ENCODE measurements at regions not wholly inside any gene's neighbourhood (a gene's known extent, or its start where the extent isn't known, plus 50 kb on each side); places are given as distances from the start of the nearest gene placed in this dataset.
"Not testable (repeated sequence)": the region's sequence is repeated elsewhere in the genome, so short reads cannot be mapped to it uniquely, and the experiment has no call there.

DNA sequence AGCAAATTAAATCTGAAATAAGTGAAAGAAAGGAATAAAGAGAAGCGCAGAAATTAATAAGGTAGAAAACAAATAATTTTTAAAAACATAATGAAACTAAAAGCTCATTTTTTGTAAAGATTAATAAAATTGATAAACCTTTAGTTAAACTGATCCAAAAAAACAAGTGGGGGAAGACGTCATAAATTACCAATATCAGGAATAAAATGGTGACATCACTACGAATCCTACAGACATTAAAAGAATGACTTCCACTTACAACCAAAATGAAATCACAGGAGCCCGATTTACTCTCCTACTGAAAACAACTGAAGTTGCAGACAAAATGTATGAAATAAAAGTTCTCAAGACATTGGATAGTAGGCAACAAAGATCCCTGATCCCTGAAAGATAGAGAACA lies 68.1 kb upstream of the IFFO2 start:
- DNase-seq = no peak

DNA sequence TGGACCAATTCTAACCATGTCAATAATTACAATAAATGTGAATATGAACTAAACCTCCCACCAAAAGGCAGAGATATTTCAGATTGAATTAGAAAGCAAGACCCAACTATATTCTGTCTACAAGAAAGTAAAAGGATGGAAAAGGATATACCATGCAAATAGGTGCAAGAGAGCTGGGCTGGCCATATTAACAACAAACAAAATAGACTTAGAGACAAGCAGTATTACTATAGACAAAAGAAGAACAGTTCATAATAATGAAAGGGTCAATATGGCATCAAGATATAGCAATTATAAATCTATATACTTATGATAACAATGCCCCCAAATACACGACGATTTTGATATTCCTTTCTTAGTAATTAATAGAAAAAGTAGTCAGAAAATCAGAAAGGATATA lies 67.3 kb upstream of the IFFO2 start:
- no peak for DNase-seq

DNA sequence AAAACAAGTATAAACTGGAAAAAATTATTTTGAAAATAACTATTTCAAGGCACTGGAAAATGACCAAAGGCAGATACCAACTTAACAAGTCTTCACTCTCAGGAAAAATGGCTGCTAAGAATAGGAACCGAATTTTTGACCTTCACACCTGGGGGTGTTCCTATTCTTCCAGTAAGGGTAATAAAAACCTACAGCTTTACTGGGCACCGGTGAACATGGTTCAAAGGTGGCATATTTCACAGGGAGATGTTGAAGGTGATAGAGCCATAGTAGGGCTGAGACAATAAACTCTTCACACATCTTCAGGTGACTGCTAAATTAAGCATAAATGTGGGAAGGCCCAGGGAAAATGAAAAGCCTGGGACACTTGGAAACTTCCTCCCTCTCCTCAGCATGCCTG lies 65.4 kb upstream of the IFFO2 start:
- DNase-seq = no peak

DNA sequence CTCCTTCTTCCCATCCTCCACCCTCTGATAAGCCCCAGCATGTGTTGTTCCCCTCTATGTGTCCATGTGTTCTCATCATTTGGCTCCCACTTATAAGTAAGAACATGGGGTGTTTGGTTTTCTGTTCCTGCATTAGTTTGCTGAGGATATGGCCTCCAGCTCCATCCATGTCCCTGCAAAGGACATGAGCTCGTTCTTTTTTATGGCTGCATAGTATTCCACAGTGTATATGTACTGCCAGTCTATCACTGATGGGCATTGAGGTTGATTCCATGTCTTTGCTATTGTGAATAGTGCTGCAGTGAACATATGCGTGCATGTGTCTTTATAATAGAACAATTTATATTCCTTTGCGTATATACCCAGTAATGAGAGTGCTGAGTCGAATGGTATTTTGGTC lies 62.8 kb upstream of the IFFO2 start:
- not testable (repeated sequence) for DNase-seq

DNA sequence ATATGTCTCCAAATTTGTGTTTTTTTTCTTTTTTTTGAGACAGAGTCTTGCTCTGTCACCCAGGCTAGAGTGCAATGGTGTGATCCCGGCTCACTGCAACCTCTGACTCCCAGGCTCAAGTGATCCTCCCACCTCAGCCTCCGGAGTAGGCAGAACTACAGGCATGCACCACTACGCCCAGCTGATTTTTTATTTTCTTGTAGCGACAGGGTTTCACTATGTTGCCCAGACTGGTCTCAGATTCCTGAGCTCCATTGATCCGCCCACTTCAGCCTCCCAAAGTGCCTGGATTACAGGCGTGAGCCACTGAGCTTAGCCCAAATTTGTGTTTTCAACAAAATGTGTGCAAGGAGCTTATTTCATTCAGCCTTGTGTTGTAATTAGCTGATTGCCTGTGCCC lies 59.0 kb upstream of the IFFO2 start:
- no peak for DNase-seq

DNA sequence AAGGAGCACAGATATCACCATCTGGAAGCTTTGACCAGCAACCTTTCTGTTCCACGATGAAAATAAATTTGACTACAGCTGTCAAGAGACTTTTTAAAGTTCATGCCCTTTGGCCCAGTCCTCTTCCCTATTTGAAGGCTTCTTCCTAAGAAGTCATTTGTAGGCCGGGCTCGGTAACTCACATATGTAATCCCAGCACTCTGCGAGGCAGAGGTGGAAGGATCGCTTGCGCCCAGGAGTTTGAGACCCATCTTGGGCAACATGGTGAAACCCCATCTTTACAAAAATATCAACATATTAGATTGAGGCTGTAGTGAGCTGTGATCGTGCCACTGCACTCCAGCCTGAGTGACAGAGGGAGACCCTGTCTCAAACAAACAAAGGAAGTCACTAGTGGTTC lies 58.3 kb upstream of the IFFO2 start:
- no peak for DNase-seq

DNA sequence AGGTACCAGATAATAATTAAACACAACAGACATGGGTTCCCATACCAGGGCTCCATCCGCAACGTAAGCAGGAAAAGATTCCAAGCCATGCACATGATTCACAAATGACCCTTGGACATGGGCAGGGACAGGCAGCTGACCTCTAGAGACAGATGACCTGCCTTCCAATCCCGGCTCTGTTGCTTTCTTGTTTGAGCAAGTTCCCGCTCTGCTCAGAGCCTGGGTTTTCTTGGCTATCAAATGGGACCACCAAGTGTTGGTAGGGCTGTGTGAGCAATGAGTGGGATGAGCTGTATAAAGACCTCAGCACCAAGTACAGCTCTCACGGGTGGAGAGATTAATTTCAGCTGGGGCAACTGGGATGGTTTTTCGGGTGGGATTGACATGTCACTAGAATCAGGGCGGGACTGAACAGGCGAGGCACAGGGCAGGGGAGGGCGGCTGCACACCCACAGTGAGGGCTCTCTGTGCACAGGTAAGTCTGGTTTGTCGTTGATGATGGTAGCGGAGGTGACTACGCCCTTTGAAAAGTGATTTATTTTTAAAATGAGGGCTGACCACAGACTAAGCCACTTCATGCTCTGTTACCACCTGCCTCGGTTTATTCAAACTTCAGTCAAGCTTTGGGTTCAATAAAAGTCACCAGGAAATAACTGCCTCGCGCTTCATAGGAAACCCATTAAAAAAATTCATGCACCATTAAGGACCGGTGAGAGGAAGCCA lies 57.5 kb upstream of the IFFO2 start:
- no peak for DNase-seq

DNA sequence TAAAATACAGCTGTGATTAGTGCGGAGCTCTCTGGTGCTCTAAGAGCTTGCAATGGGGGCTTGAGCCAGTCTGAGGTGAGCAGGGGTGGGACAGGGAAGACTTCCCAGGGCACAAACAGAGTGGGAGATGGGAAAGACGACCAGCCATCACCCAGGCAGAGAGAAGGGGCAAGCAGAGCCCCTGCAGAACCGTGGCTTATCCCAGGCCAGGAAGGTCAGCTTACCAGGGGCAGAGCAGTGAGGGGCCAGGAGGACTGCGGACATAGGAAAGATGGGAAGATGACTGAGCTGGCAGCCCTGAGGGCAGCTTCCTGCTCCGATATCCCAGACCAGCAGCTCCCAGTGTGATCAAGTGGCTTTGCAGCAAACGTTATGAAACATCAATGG lies 55.4 kb upstream of the IFFO2 start:
- DNase-seq = no peak

DNA sequence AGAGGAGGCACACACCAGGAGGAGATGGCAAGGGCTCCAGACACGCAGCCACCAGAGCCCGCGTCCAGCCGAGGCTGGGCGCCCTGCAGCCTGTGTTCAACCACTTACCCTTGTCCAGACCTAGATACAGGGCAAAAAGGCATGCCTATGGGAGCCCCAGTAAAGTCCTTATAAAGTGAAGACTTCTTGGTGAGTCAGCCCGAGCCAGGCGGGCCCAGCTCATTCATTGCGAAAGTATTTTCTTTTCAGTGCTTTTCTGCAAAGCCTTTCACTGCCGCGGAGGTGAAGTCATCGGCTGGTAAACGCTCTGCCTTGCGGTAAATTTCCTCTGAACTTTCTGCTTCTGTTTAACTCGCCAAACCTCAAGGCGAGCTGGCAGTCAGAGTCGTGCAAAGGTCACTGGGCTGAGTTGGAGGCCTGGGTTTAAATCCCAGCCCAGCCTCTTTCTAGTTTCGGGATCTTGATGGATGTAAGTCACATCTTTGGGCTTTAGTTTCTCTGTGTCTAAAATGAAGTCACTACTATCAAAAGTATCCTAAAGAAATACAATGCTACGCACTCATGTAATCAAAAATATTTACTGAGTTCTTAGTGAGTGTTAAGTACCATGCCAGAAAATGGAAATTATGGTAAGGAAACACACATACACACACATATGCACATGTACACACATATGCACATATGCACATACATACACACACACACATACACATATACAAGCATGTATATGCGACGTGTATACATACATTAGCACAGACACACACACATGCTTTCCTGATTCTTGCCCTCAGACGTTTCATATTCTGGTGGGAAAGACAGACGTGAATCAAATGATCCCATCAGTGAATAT lies 54.7 kb upstream of the IFFO2 start:
- DNase-seq = peak; percentile 95

DNA sequence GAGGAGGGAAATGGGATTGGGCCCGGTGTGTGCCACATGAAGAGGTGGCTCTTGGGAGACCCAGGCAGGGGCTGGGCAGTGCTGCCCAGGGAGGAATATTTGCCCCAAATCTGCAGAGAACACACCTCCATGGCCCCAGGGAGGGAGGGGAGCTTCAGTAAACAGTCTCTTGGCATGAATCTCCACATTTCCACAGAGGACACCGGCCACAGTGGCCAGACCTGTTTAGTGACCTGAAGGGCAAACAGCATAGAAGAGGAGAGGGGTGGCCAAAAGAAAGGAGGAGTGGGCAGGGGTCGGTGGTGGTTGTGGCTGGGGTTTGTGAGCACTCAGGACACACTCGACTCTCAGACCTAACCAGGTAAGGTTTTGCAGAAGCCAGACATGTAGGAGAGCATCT lies 54.0 kb upstream of the IFFO2 start:
- DNase-seq = no peak

DNA sequence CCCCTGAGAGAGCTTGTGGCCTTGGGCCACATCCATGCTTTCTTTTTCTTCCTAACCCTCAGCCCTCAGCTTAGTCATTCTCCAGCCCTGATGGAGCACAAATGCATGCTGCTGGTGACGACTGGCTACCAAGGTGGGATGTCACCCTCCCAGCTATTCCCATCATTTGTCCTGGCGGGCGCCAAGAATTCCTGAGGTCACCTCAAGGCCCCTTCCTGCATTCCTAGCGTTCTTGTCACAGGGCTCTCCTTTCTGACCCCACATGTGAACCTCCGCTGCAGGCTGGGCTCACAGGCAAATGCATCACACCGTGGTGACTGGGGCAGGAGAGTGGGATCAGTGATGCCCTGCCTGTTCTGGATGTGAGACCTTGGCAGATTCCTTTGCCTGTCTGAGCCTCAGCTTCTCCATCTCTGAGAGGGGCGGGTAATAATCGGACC lies 53.4 kb upstream of the IFFO2 start:
- no peak for DNase-seq

DNA sequence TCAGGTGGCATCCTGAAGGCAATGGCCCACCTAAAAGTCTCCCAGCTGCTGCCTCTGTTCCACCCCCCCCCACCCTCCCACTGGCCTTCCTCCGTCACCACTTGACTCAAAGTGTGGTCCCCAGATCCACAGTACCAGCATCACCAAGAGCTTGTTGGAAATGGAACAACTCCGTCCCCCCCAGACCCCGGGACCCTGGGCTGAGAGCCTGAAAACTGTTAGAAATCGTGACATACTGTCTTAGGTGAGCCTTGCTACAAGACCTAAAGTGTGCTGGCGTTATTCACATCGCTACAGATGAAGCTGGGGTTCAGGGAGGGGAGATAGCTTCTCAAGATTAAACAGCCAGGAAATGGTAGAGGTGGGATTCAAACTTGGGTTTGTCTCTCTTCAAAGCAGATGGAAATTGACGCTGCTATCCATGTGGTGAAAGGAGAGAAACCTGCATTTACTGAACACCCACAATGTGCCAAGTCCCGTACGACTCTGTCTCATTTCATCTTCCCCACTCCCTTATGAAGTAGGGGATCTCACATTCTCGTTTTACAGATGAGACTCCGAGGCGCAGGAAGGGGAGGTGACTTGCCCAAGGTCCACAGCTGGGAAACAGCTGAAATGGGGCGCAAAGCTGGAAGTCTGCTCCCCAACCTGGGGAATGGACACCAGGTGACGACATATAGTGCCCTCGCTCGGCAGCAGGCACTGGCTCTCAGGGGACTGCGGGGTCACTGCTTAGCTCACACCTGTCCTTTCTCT lies 52.8 kb upstream of the IFFO2 start:
- no peak for DNase-seq

DNA sequence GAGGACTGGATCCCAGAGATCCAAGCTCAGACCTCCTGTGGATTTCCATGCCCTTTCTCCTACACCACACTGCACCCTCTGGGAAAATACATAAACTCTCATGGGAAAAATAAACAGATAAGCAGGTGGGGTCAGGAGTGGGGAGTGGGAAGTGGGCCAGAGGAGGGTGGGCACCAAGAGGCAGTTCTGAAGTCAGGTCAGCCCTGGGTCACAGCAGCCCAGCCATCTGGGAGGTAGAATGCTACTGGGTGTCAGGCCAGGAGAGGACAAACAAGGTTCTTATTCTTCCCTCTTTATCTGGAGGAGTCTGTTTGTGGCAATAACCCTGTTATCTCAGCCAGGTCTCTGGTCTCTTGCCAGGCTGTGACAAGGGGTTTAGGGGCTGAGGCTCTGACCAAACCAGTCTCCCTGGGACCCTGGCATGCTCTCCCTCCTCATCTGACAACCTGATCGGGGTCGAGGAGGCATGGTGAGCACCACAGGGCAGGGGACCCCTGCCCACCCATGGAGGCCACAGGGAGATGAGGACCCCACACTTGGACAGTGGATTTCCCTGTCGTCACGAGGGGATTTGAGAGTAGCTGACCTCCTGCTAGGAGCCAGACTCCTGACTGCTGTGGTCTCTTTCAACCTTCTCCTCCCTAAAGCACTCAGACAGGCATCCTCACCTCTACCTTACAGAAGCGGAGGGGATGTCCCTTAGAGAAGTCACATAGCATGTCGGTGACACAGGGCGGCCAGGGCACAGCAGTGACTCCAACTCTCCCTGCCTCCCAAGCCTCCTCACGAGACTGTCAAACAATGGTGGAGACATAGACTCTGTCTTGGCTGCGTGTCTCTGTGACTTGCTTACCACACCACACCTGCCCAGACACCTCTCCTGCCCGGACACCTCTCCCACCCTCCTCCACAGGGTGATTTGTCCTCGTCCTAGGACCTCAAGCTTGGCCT lies 51.3 kb upstream of the IFFO2 start:
- DNase-seq = no peak

DNA sequence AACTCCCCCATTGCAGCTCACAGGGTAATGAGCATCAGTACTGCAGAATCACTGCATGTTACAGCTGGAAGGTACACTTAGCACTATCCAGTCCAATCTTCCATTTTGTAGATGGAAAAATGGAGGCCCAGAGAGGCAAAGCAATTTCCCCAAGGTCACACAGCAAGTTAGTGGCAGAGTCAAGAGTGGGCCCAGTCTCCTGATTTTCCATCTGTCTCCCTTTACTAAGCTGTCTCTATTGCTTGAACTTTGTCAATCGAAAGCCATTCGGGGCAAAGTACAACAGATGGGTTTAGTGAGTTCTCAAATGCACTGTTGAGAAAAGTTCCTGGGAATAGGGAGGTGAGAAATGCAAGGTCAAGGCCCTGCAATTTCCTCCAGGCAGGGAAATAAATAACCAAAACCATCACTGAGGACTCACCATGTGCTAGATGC lies 50.4 kb upstream of the IFFO2 start:
- no peak for DNase-seq
